ENCODE measurements at regions not wholly inside any gene's neighbourhood (a gene's known extent, or its start where the extent isn't known, plus 50 kb on each side); places are given as distances from the start of the nearest gene placed in this dataset.
A peak's percentile ranks its signal among the peaks of the same experiment; 100 is the strongest.

DNA sequence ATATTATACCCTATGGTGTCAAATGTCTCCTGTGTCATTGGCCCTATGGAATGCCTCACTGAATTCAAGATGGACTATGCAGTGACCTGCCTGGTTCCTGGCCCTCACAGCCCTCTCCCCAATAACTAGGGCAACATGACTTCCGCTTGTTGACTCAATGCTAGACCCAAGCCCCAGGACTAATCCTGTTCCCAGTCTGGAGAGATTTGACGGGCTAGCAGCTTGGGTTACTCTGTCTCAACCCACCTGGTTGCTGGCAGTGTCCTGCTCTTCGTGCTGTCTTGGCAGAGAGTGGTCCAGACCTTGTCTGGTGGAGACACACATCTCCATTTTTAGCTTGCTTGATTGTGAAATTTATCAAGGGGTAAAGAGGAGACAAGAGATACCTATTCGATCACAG lies 135.8 kb upstream of the HES1 start:
- peaks cover 9% of the 10 kb centered on the region for H3K27me3 Mint-ChIP-seq (ENCODE audit: unreplicated experiment)
- no peaks in the 10 kb centered on the region for H3K9me3 Mint-ChIP-seq (ENCODE audit: unreplicated experiment)
- H3K27ac Mint-ChIP-seq (ENCODE audit: unreplicated experiment), result no peak overlapping the region
- H3K4me3 Mint-ChIP-seq (ENCODE audit: unreplicated experiment), result no peak overlapping the region
- TF ChIP-seq, protein P1, sequence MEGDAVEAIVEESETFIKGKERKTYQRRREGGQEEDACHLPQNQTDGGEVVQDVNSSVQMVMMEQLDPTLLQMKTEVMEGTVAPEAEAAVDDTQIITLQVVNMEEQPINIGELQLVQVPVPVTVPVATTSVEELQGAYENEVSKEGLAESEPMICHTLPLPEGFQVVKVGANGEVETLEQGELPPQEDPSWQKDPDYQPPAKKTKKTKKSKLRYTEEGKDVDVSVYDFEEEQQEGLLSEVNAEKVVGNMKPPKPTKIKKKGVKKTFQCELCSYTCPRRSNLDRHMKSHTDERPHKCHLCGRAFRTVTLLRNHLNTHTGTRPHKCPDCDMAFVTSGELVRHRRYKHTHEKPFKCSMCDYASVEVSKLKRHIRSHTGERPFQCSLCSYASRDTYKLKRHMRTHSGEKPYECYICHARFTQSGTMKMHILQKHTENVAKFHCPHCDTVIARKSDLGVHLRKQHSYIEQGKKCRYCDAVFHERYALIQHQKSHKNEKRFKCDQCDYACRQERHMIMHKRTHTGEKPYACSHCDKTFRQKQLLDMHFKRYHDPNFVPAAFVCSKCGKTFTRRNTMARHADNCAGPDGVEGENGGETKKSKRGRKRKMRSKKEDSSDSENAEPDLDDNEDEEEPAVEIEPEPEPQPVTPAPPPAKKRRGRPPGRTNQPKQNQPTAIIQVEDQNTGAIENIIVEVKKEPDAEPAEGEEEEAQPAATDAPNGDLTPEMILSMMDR (IDR thresholded peaks at IDR 0.05; ENCODE audit: unreplicated experiment), result no peak
- DNase-seq (ENCODE audit: low spot score), result no peak
- H3K4me1 Mint-ChIP-seq (ENCODE audit: unreplicated experiment), result peaks cover 30% of the 10 kb centered on the region
- no peaks in the 10 kb centered on the region for H3K36me3 Mint-ChIP-seq (ENCODE audit: low read depth, unreplicated experiment)

DNA sequence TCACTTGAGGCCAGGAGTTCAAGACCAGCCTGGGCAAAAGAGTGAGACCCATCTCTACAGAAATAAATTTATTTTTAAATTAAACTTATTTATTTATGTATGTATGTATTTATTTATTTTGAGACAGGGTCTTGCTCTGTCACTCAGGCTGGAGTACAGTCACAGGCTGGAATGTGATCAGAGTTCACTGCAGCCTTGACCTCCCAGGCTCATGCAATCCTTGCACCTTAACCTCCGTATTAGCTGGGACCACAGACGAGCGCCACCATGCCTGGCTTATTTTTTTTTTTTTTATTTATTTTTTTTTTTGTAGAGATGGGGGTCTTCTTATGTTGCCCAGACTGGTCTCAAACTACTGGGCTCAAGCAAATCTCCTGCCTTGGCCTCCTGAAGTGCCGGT lies 135.2 kb upstream of the HES1 start:
- H3K4me3 Mint-ChIP-seq (ENCODE audit: unreplicated experiment), result no peak overlapping the region
- peaks cover 9% of the 10 kb centered on the region for H3K27me3 Mint-ChIP-seq (ENCODE audit: unreplicated experiment)
- H3K36me3 Mint-ChIP-seq (ENCODE audit: low read depth, unreplicated experiment), result no peaks in the 10 kb centered on the region
- peaks cover 36% of the 10 kb centered on the region for H3K4me1 Mint-ChIP-seq (ENCODE audit: unreplicated experiment)
- H3K27ac Mint-ChIP-seq (ENCODE audit: unreplicated experiment), result no peak overlapping the region
- TF ChIP-seq, protein P1 (IDR thresholded peaks at IDR 0.05; ENCODE audit: unreplicated experiment), result no peak
- no peaks in the 10 kb centered on the region for H3K9me3 Mint-ChIP-seq (ENCODE audit: unreplicated experiment)
- DNase-seq (ENCODE audit: low spot score), result no peak

DNA sequence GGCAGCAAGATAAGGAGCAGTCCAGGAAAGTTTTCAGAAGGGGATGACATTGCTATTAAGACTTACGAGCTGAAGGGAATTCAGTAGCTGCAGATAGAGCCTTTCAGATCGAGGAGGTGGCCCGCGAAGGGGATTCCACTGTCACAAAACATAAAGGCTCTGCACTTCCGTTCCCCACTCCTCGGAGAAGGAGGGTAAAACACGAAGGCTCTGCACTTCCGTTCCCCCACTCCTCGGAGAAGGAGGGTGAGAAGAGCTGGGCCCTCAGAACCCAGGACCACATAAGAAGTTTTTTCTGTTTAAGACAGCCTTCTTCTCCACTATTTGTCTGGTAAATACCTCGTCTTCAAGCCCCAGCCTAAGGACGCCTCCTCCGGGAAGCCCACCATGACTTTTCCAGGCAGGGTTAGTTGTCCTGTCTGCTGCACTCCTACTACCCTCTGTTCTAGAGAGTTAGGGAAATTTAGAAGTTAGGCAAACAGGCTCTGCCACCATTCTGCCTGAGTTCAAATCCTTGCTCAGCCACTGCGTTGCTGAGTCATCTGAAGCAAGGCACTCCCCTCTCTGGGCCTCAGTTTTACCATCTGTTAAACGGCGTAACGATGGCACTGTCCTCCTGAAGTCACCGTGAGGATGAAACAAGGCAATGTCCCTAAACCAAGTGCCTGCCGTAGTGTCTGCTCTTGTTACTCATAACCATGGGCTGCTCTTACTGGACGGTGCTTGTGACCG lies 134.1 kb upstream of the HES1 start:
- DNase-seq (ENCODE audit: low spot score), result no peak
- Mint-ChIP-seq H3K27ac (ENCODE audit: unreplicated experiment) (no peak overlapping the region), H3K4me3 (ENCODE audit: unreplicated experiment) (no peak overlapping the region), H3K27me3 (ENCODE audit: unreplicated experiment) (peaks cover 6% of the 10 kb centered on the region), H3K36me3 (ENCODE audit: low read depth, unreplicated experiment) (no peaks in the 10 kb centered on the region), H3K4me1 (ENCODE audit: unreplicated experiment) (peaks cover 35% of the 10 kb centered on the region), H3K9me3 (ENCODE audit: unreplicated experiment) (no peaks in the 10 kb centered on the region)
- TF ChIP-seq, protein P1 (IDR thresholded peaks at IDR 0.05; ENCODE audit: unreplicated experiment), result no peak

DNA sequence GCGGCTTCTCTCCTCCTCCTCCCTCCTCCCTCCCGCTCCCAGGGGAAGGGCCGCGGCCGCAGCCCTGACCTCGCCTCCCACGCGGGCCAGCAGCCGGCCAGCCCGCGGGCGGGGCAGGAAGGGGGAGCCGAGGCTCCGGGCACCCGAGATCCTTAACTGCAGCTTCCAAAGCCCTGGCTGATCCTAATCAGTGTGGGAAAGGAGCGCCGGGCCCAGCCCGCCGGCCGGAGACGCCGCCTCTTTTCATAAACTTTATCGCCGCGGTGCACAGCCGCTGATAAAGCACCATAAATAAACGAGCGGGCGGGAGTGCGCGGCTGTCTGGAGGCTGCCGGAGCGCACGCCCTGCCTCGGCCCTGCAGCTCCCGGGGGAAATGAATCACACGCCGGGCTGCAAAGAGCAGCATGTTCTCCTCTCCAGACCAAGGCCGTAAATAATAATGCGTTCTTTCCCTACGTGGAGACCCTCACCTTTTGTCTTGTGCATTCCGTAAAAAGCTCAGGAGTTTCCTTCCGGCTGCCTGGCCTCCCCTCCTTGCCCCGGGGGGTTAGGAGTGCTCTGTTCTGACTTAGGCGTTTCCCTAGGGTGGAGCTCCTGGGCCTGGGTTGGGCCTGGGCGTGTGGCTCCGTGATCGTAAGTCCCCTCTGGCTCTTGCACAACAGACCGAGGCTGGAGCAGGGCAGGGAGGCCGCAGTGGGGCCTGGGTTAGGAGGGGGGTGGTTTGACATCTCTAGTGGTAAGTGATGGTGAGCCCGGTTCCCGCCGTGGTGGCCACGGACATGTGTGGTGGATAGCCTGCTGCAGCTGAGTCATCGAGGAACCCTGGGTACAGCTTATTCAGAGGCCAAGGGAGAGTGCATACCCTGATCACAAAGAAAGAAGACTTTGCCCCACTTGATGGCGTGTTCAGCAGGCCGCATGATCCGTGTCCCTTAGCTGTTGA lies 132.6 kb upstream of the HES1 start:
- Mint-ChIP-seq H3K9me3 (ENCODE audit: unreplicated experiment) (no peaks in the 10 kb centered on the region), H3K36me3 (ENCODE audit: low read depth, unreplicated experiment) (no peaks in the 10 kb centered on the region), H3K4me3 (ENCODE audit: unreplicated experiment) (peak overlapping the region; percentile 31), H3K27me3 (ENCODE audit: unreplicated experiment) (peaks cover 6% of the 10 kb centered on the region), H3K4me1 (ENCODE audit: unreplicated experiment) (peaks cover 34% of the 10 kb centered on the region), H3K27ac (ENCODE audit: unreplicated experiment) (peak overlapping the region; percentile 64)
- peak; percentile 50 for DNase-seq (ENCODE audit: low spot score)
- TF ChIP-seq, protein P1 (IDR thresholded peaks at IDR 0.05; ENCODE audit: unreplicated experiment), result no peak

All from endothelial cell (in vitro differentiated cells).